DND-41 (cell line): ENCODE measurements at regions not wholly inside any gene's neighbourhood (a gene's known extent, or its start where the extent isn't known, plus 50 kb on each side); places are given as distances from the start of the nearest gene placed in this dataset.

Experiments
- CTCF ChIP-seq: IDR thresholded peaks from 2 replicates; pipeline ENCODE4 v1.5.1; 2012; ENCODE audit warnings: borderline replicate concordance, low read length, moderate library complexity, mild to moderate bottlenecking; ENCODE audit not compliant: poor library complexity, severe bottlenecking; ENCODE audit errors: extremely low read depth
- EZH2 ChIP-seq: IDR thresholded peaks from 3 replicates; pipeline ENCODE4 v1.6.1; 2012; ENCODE audit warnings: borderline replicate concordance, low read depth, mild to moderate bottlenecking, moderate library complexity, low read length, inconsistent platforms; ENCODE audit not compliant: severe bottlenecking

- no peak for TF ChIP-seq CTCF
- TF ChIP-seq EZH2 = no peak
Observed at GRCh38 chr13:40186626-40187323, 479.7 kb downstream of the FOXO1 start.
